GM23338 (cell line): ENCODE measurements at regions not wholly inside any gene's neighbourhood (a gene's known extent, or its start where the extent isn't known, plus 50 kb on each side); places are given as distances from the start of the nearest gene placed in this dataset.

Source experiments
- ATAC-seq: fragments of 200-7000 bp; cut with Tn5 transposase; 3 replicates; pipeline ENCODE4 v1.9.1; 2020
- DNase-seq: peaks from one replicate; pipeline ENCODE4 v3.0.0-alpha.2; 2015; ENCODE audit warnings: low spot score
- H2AFZ ChIP-seq: fragments of 200-600 bp; sonication (generic); 2 replicates; pipeline ENCODE4 v1.8.0; 2016; ENCODE audit warnings: antibody characterized with exemption, mild to moderate bottlenecking, moderate library complexity
- H3F3A ChIP-seq: fragments of 200-600 bp; sonication (generic); replicated peaks from 2 replicates; pipeline ENCODE4 v1.8.0; 2017; ENCODE audit warnings: antibody characterized with exemption, mixed run types, low read depth
- H3K27ac ChIP-seq: fragments of 200-600 bp; sonication (generic); 2 replicates; pipeline ENCODE4 v1.6.1; 2016; ENCODE audit warnings: low read depth
- H3K27me3 ChIP-seq: fragments of 200-600 bp; sonication (generic); 2 replicates; pipeline ENCODE4 v1.8.0; 2016; ENCODE audit warnings: mild to moderate bottlenecking, mixed run types, moderate library complexity; ENCODE audit not compliant: insufficient read depth
- H3K36me3 ChIP-seq: fragments of 200-600 bp; sonication (generic); 2 replicates; pipeline ENCODE4 v1.8.0; 2016; ENCODE audit warnings: mild to moderate bottlenecking; ENCODE audit not compliant: insufficient read depth
- H3K4me1 ChIP-seq: fragments of 200-600 bp; sonication (generic); 2 replicates; pipeline ENCODE4 v1.8.0; 2016; ENCODE audit warnings: mild to moderate bottlenecking, moderate library complexity; ENCODE audit not compliant: insufficient read depth
- H3K4me2 ChIP-seq: fragments of 200-600 bp; sonication (generic); 2 replicates; pipeline ENCODE4 v1.7.1; 2017; ENCODE audit warnings: mixed run types
- H3K4me3 ChIP-seq: fragments of 200-600 bp; sonication (generic); 2 replicates; pipeline ENCODE4 v1.6.1; 2016; ENCODE audit warnings: mixed run types
- H3K79me2 ChIP-seq: fragments of 200-600 bp; sonication (generic); replicated peaks from 2 replicates; pipeline ENCODE4 v1.8.0; 2017; ENCODE audit warnings: mild to moderate bottlenecking; ENCODE audit not compliant: insufficient read depth
- H3K9me2 ChIP-seq: fragments of 200-600 bp; sonication (generic); 2 replicates; pipeline ENCODE4 v1.8.0; 2017; ENCODE audit not compliant: insufficient read depth
- H4K20me1 ChIP-seq: fragments of 200-600 bp; sonication (generic); replicated peaks from 2 replicates; pipeline ENCODE4 v1.8.0; 2017; ENCODE audit warnings: mild to moderate bottlenecking; ENCODE audit not compliant: insufficient read depth
- H3K27ac Mint-ChIP-seq: 2 replicates; pipeline ENCODE4 v1.8.0; 2020; ENCODE audit warnings: inconsistent platforms, mild to moderate bottlenecking, moderate library complexity, mixed read lengths
- H3K27me3 Mint-ChIP-seq: 3 replicates; pipeline ENCODE4 v1.8.0; 2022; ENCODE audit warnings: low read depth, mild to moderate bottlenecking, moderate library complexity, mixed read lengths, inconsistent platforms; ENCODE audit not compliant: insufficient read depth, poor library complexity
- H3K36me3 Mint-ChIP-seq: 3 replicates; pipeline ENCODE4 v1.8.0; 2021; ENCODE audit warnings: low read depth, mild to moderate bottlenecking, inconsistent platforms, moderate library complexity, mixed read lengths
- H3K4me1 Mint-ChIP-seq: 3 replicates; pipeline ENCODE4 v1.8.0; 2020; ENCODE audit warnings: mild to moderate bottlenecking, inconsistent platforms, mixed read lengths
- H3K4me3 Mint-ChIP-seq: 3 replicates; pipeline ENCODE4 v1.8.0; 2021; ENCODE audit warnings: moderate library complexity, mild to moderate bottlenecking, inconsistent platforms, mixed read lengths
- H3K9me3 Mint-ChIP-seq: 3 replicates; pipeline ENCODE4 v1.8.0; 2020; ENCODE audit warnings: moderate library complexity, mild to moderate bottlenecking, inconsistent platforms, mixed read lengths
- CREB1 ChIP-seq: fragments of 250-450 bp; sonication (Bioruptor Pico); IDR thresholded peaks from 2 replicates; pipeline ENCODE4 v1.5.0; 2020; ENCODE audit warnings: low read depth, mild to moderate bottlenecking, moderate library complexity
- EZH2 ChIP-seq: fragments of 200-600 bp; sonication (generic); IDR thresholded peaks from one replicate; pipeline ENCODE4 v1.8.0; 2017; ENCODE audit warnings: antibody characterized with exemption, mild to moderate bottlenecking, low read depth; ENCODE audit not compliant: unreplicated experiment
- EZH2phosphoT487 ChIP-seq: fragments of 200-600 bp; sonication (generic); IDR thresholded peaks from one replicate; pipeline ENCODE4 v1.8.1; 2018; ENCODE audit warnings: antibody characterized with exemption; ENCODE audit not compliant: unreplicated experiment
- JUNB ChIP-seq: IDR thresholded peaks from one replicate; pipeline ENCODE4 v1.6.1; 2016; ENCODE audit warnings: antibody characterized with exemption; ENCODE audit not compliant: unreplicated experiment
- NANOG ChIP-seq: IDR thresholded peaks from 2 replicates; pipeline ENCODE4 v1.6.1; 2016; ENCODE audit warnings: antibody characterized with exemption, borderline replicate concordance
- STAT1 ChIP-seq: IDR thresholded peaks from one replicate; pipeline ENCODE4 v1.6.1; 2016; ENCODE audit warnings: antibody characterized with exemption; ENCODE audit not compliant: unreplicated experiment
- ZNF114 ChIP-seq: fragments of 250-450 bp; sonication (Bioruptor Pico); IDR thresholded peaks from 2 replicates; pipeline ENCODE4 v1.5.0; 2020; ENCODE audit warnings: mild to moderate bottlenecking, moderate library complexity
- TF ChIP-seq, protein P1 (sequence below), 2 experiments: fragments of 200-600 bp in 1 of 2; sonication (generic) in 1 of 2; conservative IDR thresholded peaks; 2 replicates each; pipeline versions ENCODE4 v1.5.1 to v1.6.1; 2016 to 2017; ENCODE audit warnings: antibody characterized with exemption in 2 of 2, low read depth in 2 of 2, mild to moderate bottlenecking in 2 of 2, moderate library complexity in 1 of 2
- TF ChIP-seq, protein P2 (sequence below): IDR thresholded peaks from 2 replicates; pipeline ENCODE4 v1.6.1; 2016; ENCODE audit warnings: antibody characterized with exemption
- TF ChIP-seq, protein P3 (sequence below): IDR thresholded peaks from one replicate; pipeline ENCODE4 v1.6.1; 2018; ENCODE audit warnings: antibody characterized with exemption; ENCODE audit not compliant: unreplicated experiment

DNA sequence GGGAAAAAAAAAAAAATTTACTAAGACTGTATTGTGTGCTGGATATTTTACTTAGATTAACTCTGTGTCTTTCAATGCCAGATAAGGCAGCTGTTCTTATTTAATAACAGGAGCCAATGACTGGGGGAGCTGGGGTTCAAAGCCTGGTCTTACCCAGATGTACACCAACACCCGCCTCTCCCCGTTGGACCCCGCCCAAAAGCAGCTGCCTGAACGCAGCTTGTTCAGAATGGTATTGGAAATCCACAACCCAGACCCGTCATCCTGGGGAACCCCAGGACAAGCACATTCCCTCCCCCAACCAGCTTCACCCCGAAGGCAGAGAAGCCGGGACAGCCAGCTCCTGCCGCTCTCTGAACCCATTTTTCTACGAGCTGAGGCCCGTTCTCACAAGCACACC, 113.6 kb upstream of the TMPRSS2 start (continued):
- TF ChIP-seq, protein P1, sequence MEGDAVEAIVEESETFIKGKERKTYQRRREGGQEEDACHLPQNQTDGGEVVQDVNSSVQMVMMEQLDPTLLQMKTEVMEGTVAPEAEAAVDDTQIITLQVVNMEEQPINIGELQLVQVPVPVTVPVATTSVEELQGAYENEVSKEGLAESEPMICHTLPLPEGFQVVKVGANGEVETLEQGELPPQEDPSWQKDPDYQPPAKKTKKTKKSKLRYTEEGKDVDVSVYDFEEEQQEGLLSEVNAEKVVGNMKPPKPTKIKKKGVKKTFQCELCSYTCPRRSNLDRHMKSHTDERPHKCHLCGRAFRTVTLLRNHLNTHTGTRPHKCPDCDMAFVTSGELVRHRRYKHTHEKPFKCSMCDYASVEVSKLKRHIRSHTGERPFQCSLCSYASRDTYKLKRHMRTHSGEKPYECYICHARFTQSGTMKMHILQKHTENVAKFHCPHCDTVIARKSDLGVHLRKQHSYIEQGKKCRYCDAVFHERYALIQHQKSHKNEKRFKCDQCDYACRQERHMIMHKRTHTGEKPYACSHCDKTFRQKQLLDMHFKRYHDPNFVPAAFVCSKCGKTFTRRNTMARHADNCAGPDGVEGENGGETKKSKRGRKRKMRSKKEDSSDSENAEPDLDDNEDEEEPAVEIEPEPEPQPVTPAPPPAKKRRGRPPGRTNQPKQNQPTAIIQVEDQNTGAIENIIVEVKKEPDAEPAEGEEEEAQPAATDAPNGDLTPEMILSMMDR (conservative IDR thresholded peaks at IDR 0.05; ENCODE audit: low read depth in 2 of 2): no peak
- no peak for TF ChIP-seq CREB1 (CRISPR knock-in tag)

DNA sequence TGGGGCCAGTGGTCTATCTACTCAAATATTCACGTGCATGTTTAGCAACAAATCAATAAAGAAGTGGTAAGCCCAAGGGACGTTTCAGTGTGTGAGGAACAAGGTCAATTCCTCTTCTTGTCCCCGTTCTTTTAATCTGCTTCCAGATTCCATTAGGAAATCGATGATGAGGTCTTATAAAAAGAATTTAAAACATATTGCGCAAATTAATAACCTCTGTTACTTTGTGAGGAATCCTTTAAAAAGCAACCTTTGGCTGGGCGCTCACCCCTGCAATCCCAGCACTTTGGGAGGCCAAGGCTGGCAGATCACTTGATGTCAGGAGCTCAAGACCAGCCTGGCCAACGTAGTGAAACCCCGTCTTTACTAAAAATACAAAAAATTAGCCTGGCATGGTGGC, 113.0 kb upstream of the TMPRSS2 start:
- H3K27me3 ChIP-seq: no peaks in the 10 kb centered on the region
- no peak overlapping the region for H3K4me3 ChIP-seq
- no peaks in the 10 kb centered on the region for H3K36me3 ChIP-seq
- no peak for DNase-seq
- H3K36me3 Mint-ChIP-seq: no peaks in the 10 kb centered on the region
- no peaks in the 10 kb centered on the region for H3K4me1 ChIP-seq
- no peak overlapping the region for H2AFZ ChIP-seq
- no peak overlapping the region for H3K27ac ChIP-seq
- no peaks in the 10 kb centered on the region for H3K79me2 ChIP-seq
- no peaks in the 10 kb centered on the region for H4K20me1 ChIP-seq
- no peak overlapping the region for H3K4me3 Mint-ChIP-seq
- H3K27ac Mint-ChIP-seq: no peak overlapping the region
- no peak for ATAC-seq
- no peaks in the 10 kb centered on the region for H3K4me1 Mint-ChIP-seq
- H3K9me3 Mint-ChIP-seq: peaks cover 6% of the 10 kb centered on the region
- H3K4me2 ChIP-seq: no peak overlapping the region
- no peaks in the 10 kb centered on the region for H3F3A ChIP-seq
- H3K9me2 ChIP-seq: no peaks in the 10 kb centered on the region
- peaks cover 10% of the 10 kb centered on the region for H3K27me3 Mint-ChIP-seq
- TF ChIP-seq, protein P1 (conservative IDR thresholded peaks at IDR 0.05; ENCODE audit: low read depth in 2 of 2): no peak
- TF ChIP-seq, protein P2, sequence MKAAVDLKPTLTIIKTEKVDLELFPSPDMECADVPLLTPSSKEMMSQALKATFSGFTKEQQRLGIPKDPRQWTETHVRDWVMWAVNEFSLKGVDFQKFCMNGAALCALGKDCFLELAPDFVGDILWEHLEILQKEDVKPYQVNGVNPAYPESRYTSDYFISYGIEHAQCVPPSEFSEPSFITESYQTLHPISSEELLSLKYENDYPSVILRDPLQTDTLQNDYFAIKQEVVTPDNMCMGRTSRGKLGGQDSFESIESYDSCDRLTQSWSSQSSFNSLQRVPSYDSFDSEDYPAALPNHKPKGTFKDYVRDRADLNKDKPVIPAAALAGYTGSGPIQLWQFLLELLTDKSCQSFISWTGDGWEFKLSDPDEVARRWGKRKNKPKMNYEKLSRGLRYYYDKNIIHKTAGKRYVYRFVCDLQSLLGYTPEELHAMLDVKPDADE: no peak
- no peak for TF ChIP-seq EZH2phosphoT487
- no peak for TF ChIP-seq STAT1
- TF ChIP-seq EZH2: no peak
- TF ChIP-seq JUNB: no peak
- no peak for TF ChIP-seq ZNF114 (CRISPR knock-in tag)
- TF ChIP-seq, protein P3, sequence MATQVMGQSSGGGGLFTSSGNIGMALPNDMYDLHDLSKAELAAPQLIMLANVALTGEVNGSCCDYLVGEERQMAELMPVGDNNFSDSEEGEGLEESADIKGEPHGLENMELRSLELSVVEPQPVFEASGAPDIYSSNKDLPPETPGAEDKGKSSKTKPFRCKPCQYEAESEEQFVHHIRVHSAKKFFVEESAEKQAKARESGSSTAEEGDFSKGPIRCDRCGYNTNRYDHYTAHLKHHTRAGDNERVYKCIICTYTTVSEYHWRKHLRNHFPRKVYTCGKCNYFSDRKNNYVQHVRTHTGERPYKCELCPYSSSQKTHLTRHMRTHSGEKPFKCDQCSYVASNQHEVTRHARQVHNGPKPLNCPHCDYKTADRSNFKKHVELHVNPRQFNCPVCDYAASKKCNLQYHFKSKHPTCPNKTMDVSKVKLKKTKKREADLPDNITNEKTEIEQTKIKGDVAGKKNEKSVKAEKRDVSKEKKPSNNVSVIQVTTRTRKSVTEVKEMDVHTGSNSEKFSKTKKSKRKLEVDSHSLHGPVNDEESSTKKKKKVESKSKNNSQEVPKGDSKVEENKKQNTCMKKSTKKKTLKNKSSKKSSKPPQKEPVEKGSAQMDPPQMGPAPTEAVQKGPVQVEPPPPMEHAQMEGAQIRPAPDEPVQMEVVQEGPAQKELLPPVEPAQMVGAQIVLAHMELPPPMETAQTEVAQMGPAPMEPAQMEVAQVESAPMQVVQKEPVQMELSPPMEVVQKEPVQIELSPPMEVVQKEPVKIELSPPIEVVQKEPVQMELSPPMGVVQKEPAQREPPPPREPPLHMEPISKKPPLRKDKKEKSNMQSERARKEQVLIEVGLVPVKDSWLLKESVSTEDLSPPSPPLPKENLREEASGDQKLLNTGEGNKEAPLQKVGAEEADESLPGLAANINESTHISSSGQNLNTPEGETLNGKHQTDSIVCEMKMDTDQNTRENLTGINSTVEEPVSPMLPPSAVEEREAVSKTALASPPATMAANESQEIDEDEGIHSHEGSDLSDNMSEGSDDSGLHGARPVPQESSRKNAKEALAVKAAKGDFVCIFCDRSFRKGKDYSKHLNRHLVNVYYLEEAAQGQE: no peak
- TF ChIP-seq NANOG: no peak
- no peak for TF ChIP-seq CREB1 (CRISPR knock-in tag)
